Natural killer cell (primary cell): ENCODE measurements at regions not wholly inside any gene's neighbourhood (a gene's known extent, or its start where the extent isn't known, plus 50 kb on each side); places are given as distances from the start of the nearest gene placed in this dataset.

Experiments
- ATAC-seq, 3 donors: fragments of 150-1000 bp in 2 of 3; fragments of 200-7000 bp in 1 of 3; cut with Tn5 transposase; 1 replicate in 1 of 3; 2 replicates in 2 of 3; pipeline ENCODE4 v1.10.0; 2021; ENCODE audit warnings: mild to moderate bottlenecking in 2 of 3, moderate library complexity in 2 of 3
- DNase-seq, 2 donors: peaks; one replicate each; pipeline versions ENCODE4 v3.0.0 to v3.0.0-alpha.2; 2013 to 2021; ENCODE audit warnings: mixed read lengths in 1 of 2
- H3K27ac ChIP-seq: one replicate; pipeline ENCODE4 v1.5.1; 2013; ENCODE audit warnings: mild to moderate bottlenecking, low read length
- H3K27me3 ChIP-seq: one replicate; pipeline ENCODE4 v1.6.1; 2013; ENCODE audit warnings: low read length; ENCODE audit not compliant: control insufficient read depth, insufficient read depth
- H3K36me3 ChIP-seq: one replicate; pipeline ENCODE4 v1.6.1; 2013; ENCODE audit warnings: low read length; ENCODE audit not compliant: control insufficient read depth, insufficient read depth
- H3K4me1 ChIP-seq: one replicate; pipeline ENCODE4 v1.6.1; 2013; ENCODE audit warnings: low read length; ENCODE audit not compliant: control insufficient read depth, insufficient read depth
- H3K4me3 ChIP-seq: one replicate; pipeline ENCODE4 v1.5.1; 2013; ENCODE audit warnings: low read length
- H3K9me3 ChIP-seq: one replicate; pipeline ENCODE4 v1.6.1; 2013; ENCODE audit warnings: low read length; ENCODE audit not compliant: control insufficient read depth, insufficient read depth
- H3K27ac Mint-ChIP-seq, 2 donors: one replicate each; pipeline ENCODE4 v1.8.0; 2022; ENCODE audit warnings: mild to moderate bottlenecking in 2 of 2, mixed read lengths in 2 of 2, moderate library complexity in 1 of 2
- H3K27me3 Mint-ChIP-seq, 2 donors: one replicate each; pipeline ENCODE4 v1.8.0; 2022; ENCODE audit warnings: low read depth in 2 of 2, mixed read lengths in 2 of 2
- H3K36me3 Mint-ChIP-seq: one replicate; pipeline ENCODE4 v1.8.0; 2022; ENCODE audit warnings: mixed read lengths
- H3K4me1 Mint-ChIP-seq, 2 donors: one replicate each; pipeline ENCODE4 v1.8.0; 2022; ENCODE audit warnings: mixed read lengths in 2 of 2
- H3K4me3 Mint-ChIP-seq: one replicate; pipeline ENCODE4 v1.8.0; 2022; ENCODE audit warnings: mild to moderate bottlenecking, moderate library complexity, mixed read lengths
- H3K9me3 Mint-ChIP-seq, 2 donors: one replicate each; pipeline ENCODE4 v1.8.0; 2022; ENCODE audit warnings: mixed read lengths in 2 of 2
- WGBS: methylation state at CpG from one replicate; pipeline ENCODE4 v1.1.7; 2013; ENCODE audit warnings: missing lambda C conversion rate; ENCODE audit not compliant: insufficient coverage; 5-methylcytosine and 5-hydroxymethylcytosine counted together
- intact Hi-C: fragments of 100-400 bp; cut with micrococcal nuclease; formaldehyde crosslinking; loops from one replicate; pipeline ENCODE4 v1.14.2; 2022
- TF ChIP-seq, protein P1 (sequence below): fragments of 200-600 bp; IDR thresholded peaks from one replicate; pipeline ENCODE4 v1.8.0; 2022; ENCODE audit warnings: antibody characterized with exemption

DNA sequence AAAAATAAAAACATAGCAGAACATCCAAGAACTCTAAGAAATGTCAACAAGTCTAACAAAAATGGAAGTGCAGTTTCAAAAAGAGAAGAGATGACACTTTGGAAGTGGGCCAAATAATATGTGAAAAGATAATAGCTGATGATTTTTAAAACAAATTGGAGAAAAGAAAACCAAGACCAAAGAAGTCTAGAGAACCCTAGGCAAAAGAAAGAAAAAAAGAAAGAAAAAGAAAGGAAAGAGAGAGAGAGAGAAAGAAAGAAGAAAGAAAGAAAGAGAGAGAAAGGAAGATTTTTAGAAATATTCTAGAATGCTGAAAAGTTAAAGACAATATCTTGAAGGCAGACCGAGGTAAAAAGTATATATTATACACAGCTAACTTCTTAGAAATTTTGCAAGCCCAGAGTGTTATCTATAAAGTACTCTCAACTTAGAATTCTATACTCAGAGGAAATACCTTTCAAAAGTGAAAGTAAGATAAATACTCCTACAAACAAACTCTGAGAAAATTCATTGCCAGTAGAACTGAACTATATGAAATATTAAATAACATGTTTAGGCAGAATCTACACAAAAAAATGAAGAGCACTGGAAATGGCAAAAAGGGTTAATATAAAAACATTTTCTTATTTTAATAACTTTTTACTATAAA is 138.7 kb upstream of the SMIM30 start:
- Mint-ChIP-seq H3K4me3 (no peak overlapping the region), H3K27ac (no peak overlapping the region), H3K9me3 (peaks cover 9 to 13% of the 10 kb centered on the region in 2 donors), H3K36me3 (no peaks in the 10 kb centered on the region), H3K4me1 (no peaks in the 10 kb centered on the region), H3K27me3 (no peaks in the 10 kb centered on the region)
- TF ChIP-seq, protein P1, sequence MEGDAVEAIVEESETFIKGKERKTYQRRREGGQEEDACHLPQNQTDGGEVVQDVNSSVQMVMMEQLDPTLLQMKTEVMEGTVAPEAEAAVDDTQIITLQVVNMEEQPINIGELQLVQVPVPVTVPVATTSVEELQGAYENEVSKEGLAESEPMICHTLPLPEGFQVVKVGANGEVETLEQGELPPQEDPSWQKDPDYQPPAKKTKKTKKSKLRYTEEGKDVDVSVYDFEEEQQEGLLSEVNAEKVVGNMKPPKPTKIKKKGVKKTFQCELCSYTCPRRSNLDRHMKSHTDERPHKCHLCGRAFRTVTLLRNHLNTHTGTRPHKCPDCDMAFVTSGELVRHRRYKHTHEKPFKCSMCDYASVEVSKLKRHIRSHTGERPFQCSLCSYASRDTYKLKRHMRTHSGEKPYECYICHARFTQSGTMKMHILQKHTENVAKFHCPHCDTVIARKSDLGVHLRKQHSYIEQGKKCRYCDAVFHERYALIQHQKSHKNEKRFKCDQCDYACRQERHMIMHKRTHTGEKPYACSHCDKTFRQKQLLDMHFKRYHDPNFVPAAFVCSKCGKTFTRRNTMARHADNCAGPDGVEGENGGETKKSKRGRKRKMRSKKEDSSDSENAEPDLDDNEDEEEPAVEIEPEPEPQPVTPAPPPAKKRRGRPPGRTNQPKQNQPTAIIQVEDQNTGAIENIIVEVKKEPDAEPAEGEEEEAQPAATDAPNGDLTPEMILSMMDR = no peak
- no peak overlapping the region for H3K27ac ChIP-seq
- H3K4me1 ChIP-seq = no peaks in the 10 kb centered on the region
- no peaks in the 10 kb centered on the region for H3K36me3 ChIP-seq
- DNase-seq (no peak), ATAC-seq (no peak)
- H3K27me3 ChIP-seq = no peaks in the 10 kb centered on the region
- WGBS = no CpG with 5 or more reads among the region's 1 CpG
- no peak overlapping the region for H3K4me3 ChIP-seq
- H3K9me3 ChIP-seq = no peaks in the 10 kb centered on the region
- intact Hi-C loops = no loop called here

DNA sequence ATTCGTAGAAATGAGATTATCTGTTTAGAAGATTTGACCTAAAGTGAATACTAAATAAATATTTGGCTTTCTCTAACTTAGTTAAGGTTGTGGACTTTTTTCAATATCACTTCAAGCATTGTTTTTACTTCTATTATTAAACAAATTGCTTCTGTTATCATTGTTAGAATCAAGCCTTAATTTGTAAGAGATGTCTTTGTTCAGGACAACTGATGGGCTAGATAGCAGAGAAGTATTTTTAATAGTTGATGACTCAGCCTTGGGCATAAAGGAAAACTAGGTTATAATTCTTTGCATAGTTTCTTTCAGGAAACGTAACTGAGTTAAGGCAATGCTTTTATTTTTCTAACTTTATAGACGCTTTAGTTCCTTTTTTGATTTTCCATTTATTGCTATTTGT is 128.8 kb upstream of the SMIM30 start:
- no peak overlapping the region for H3K27ac ChIP-seq
- no peak overlapping the region for H3K4me3 ChIP-seq
- no peaks in the 10 kb centered on the region for H3K9me3 ChIP-seq
- no peak overlapping the region for H3K27ac Mint-ChIP-seq
- no peaks in the 10 kb centered on the region for H3K27me3 ChIP-seq
- no CpG with 5 or more reads among the region's 3 CpGs for WGBS
- intact Hi-C loops = no loop called here
- peaks cover 18 to 19% of the 10 kb centered on the region in 2 donors for H3K9me3 Mint-ChIP-seq
- no peaks in the 10 kb centered on the region for H3K4me1 Mint-ChIP-seq
- H3K36me3 ChIP-seq = no peaks in the 10 kb centered on the region
- ATAC-seq = no peak
- DNase-seq = no peak
- H3K36me3 Mint-ChIP-seq = peaks cover 12% of the 10 kb centered on the region
- no peaks in the 10 kb centered on the region for H3K27me3 Mint-ChIP-seq
- H3K4me3 Mint-ChIP-seq = no peak overlapping the region
- TF ChIP-seq, protein P1 = no peak
- H3K4me1 ChIP-seq = no peaks in the 10 kb centered on the region

DNA sequence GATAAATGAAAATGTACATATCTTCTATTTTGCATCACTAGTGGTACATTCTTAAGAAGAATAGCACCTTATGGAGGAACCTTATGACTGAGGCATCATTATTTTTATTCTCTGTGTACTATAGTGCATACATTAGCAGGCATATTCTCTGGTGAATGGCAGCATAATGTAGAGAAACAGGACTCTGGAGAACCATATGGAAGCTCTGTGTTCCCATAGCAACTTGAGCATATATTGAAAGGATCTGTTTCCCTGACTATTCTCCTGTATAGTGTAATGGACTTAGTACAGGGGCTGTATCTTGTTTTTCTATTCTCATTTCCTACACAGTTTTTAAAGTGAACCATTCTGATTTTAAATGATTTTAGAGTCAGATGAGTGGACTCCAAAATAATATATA is 128.4 kb upstream of the SMIM30 start:
- Mint-ChIP-seq H3K27ac (no peak overlapping the region), H3K9me3 (peaks cover 18 to 20% of the 10 kb centered on the region in 2 donors), H3K27me3 (no peaks in the 10 kb centered on the region), H3K4me1 (no peaks in the 10 kb centered on the region), H3K4me3 (no peak overlapping the region), H3K36me3 (peaks cover 12% of the 10 kb centered on the region)
- Histone ChIP-seq H3K4me1 (no peaks in the 10 kb centered on the region), H3K36me3 (no peaks in the 10 kb centered on the region), H3K9me3 (peaks cover 2% of the 10 kb centered on the region), H3K27ac (no peak overlapping the region), H3K27me3 (no peaks in the 10 kb centered on the region), H3K4me3 (no peak overlapping the region)
- ATAC-seq (no peak), DNase-seq (no peak)
- intact Hi-C loops = no loop called here
- TF ChIP-seq, protein P1 = no peak

DNA sequence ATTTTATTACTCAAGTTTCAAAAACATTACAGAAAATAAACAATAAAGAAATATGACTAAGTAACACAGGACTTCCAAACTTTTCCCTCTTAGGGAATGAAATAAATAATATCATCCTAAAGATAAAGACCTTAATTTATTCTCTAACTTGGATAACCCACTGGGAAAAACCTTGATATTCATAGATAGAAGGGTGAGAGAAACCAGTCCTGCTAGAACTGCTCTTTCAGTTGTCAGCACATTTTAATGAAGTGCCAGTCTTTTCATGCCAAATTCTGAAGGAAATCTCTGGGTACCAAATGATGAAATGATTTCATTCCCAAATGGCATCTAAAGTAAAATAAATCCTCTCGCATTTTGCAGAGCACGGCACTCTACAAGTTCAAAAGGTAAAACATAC is 114.5 kb upstream of the SMIM30 start:
- Mint-ChIP-seq H3K4me3 (no peak overlapping the region), H3K36me3 (no peaks in the 10 kb centered on the region), H3K4me1 (no peaks in the 10 kb centered on the region), H3K27me3 (no peaks in the 10 kb centered on the region), H3K9me3 (peaks cover 18 to 22% of the 10 kb centered on the region in 2 donors), H3K27ac (no peak overlapping the region)
- WGBS = 100% methylated on average over 2 of the region's 2 CpGs
- no peak for ATAC-seq
- Histone ChIP-seq H3K9me3 (no peaks in the 10 kb centered on the region), H3K4me3 (no peak overlapping the region), H3K27ac (no peak overlapping the region), H3K27me3 (no peaks in the 10 kb centered on the region), H3K4me1 (no peaks in the 10 kb centered on the region), H3K36me3 (no peaks in the 10 kb centered on the region)
- intact Hi-C loops = no loop called here
- TF ChIP-seq, protein P1 = no peak
- no peak for DNase-seq
